Activated naive CD8-positive, alpha-beta T cell treated with anti-CD3 and anti-CD28 coated beads, Interleukin-2, amount 10 ng/mL, durations not matched to agents 7 days and 5 days (primary cell): ENCODE measurements at regions not wholly inside any gene's neighbourhood (a gene's known extent, or its start where the extent isn't known, plus 50 kb on each side); places are given as distances from the start of the nearest gene placed in this dataset.
A peak's percentile ranks its signal among the peaks of the same experiment; 100 is the strongest.
"Not testable (repeated sequence)": the region's sequence is repeated elsewhere in the genome, so short reads cannot be mapped to it uniquely, and the experiment has no call there.

Experiments used
- ATAC-seq: fragments of 150-1000 bp; cut with Tn5 transposase; one replicate; pipeline ENCODE4 v1.10.0; 2021; ENCODE audit warnings: low read depth, moderate library complexity
- POLR2A ChIA-PET: fragments of 350-600 bp; sonication (Branson Sonifier 250); formaldehyde crosslinking; loops from one replicate; lab custom pipeline; 2021; ENCODE audit warnings: antibody characterized with exemption; lab: Charles Lee
- DNase-seq: peaks from one replicate; pipeline ENCODE4 v3.0.0; 2021
- H3K27ac Mint-ChIP-seq: one replicate; pipeline ENCODE4 v1.8.0; 2022; ENCODE audit warnings: mild to moderate bottlenecking, mixed read lengths
- H3K27me3 Mint-ChIP-seq: one replicate; pipeline ENCODE4 v1.8.0; 2022; ENCODE audit warnings: mild to moderate bottlenecking, moderate library complexity, mixed read lengths
- H3K36me3 Mint-ChIP-seq: one replicate; pipeline ENCODE4 v1.8.0; 2021; ENCODE audit warnings: mild to moderate bottlenecking, mixed read lengths
- H3K4me1 Mint-ChIP-seq: one replicate; pipeline ENCODE4 v1.8.0; 2021; ENCODE audit warnings: mixed read lengths
- H3K4me3 Mint-ChIP-seq: one replicate; pipeline ENCODE4 v1.8.0; 2022; ENCODE audit warnings: mild to moderate bottlenecking, moderate library complexity, mixed read lengths
- H3K9me3 Mint-ChIP-seq: one replicate; pipeline ENCODE4 v1.8.0; 2021; ENCODE audit warnings: mixed read lengths

DNA sequence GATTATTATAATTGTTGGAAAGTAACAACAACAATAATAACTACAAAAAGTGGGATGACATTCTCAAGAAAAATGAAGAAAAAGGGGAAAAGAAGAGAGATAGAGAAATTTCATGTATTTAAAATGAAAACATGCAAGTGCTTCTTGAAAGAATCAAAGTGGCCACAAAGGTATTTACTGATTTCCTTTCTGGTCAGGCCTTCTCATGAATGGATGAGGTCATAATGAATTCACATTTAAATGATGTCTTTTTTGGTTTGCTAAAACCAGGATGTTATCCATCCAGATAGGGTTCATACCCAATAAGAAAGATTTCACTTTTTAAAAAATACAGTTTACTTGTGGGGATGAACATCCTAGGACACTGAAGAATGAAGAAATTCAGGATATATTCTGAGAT is 446.4 kb upstream of the PTGER4 start:
- POLR2A ChIA-PET, result no interaction called here
- Mint-ChIP-seq H3K36me3 (peaks cover 3% of the 10 kb centered on the region), H3K4me3 (no peak overlapping the region), H3K27me3 (peaks cover 4% of the 10 kb centered on the region), H3K27ac (no peak overlapping the region), H3K4me1 (peaks cover 6% of the 10 kb centered on the region), H3K9me3 (peaks cover 3% of the 10 kb centered on the region)
- peak; percentile 52 for ATAC-seq
- DNase-seq, result no peak

DNA sequence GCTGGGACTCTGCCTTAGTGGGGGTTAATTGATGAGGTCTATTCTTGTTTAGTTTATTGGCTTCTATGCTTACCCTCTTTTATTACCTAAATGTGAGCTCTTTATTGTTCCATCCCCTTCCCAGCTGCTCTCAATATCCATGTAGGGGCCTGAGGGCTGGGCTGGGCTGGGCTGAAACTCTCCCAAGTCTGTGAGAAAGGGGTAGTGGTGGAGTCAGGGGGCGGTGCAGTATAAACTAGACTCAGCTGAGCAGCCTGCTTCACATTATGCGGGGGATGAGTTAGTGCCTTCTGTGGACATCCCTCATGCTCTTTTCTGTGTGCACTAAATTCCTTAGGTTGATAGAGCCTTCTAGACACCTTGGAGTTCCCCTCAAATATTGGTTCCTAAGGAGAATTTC is 451.8 kb upstream of the PTGER4 start:
- Mint-ChIP-seq H3K27me3 (peaks cover 2% of the 10 kb centered on the region), H3K4me1 (peaks cover 11% of the 10 kb centered on the region), H3K36me3 (peaks cover 4% of the 10 kb centered on the region), H3K4me3 (no peak overlapping the region), H3K27ac (no peak overlapping the region), H3K9me3 (no peaks in the 10 kb centered on the region)
- POLR2A ChIA-PET, result no interaction called here
- DNase-seq (no peak), ATAC-seq (no peak)

- Mint-ChIP-seq H3K4me1 (peaks cover 13% of the 10 kb centered on the region), H3K36me3 (peaks cover 4% of the 10 kb centered on the region), H3K27ac (no peak overlapping the region), H3K9me3 (no peaks in the 10 kb centered on the region), H3K27me3 (peaks cover 2% of the 10 kb centered on the region), H3K4me3 (no peak overlapping the region)
- no peak for ATAC-seq
- POLR2A ChIA-PET, result no interaction called here
- DNase-seq, result no peak
Measured at GRCh38 chr5:40227366-40227765, 452.3 kb upstream of the PTGER4 start.

DNA sequence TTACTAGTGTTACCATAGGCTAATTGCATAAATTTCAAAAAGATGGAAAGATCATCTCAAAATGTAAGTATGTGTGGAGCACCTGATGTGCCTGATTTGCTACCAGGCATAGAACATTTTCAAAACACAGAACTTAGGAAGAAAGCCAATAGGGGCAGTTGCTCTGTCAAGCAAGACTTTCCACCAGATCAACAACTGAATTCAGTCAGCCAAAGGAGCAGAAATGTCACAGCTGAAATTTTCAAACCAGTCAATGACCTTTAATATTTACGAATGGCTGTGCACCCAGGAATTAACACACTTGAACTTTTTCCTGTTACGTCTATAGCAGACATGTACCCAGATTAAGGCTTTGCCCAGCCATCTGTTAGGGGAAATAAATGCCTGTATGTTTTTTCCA is 452.8 kb upstream of the PTGER4 start:
- Mint-ChIP-seq H3K4me3 (no peak overlapping the region), H3K27me3 (peaks cover 2% of the 10 kb centered on the region), H3K4me1 (peaks cover 13% of the 10 kb centered on the region), H3K9me3 (no peaks in the 10 kb centered on the region), H3K27ac (no peak overlapping the region), H3K36me3 (peaks cover 4% of the 10 kb centered on the region)
- no peak for DNase-seq
- ATAC-seq, result no peak
- POLR2A ChIA-PET, result no interaction called here

GRCh38 chr5:40225147-40225546 is 454.6 kb upstream of the PTGER4 start:
- not testable (repeated sequence) for H3K4me3 Mint-ChIP-seq

GRCh38 chr5:40224421-40224820 is 455.3 kb upstream of the PTGER4 start:
- no peak for DNase-seq
- H3K36me3 Mint-ChIP-seq, result peaks cover 4% of the 10 kb centered on the region
- H3K9me3 Mint-ChIP-seq, result peaks cover 9% of the 10 kb centered on the region
- POLR2A ChIA-PET, result no interaction called here
- peak overlapping the region; percentile 42 for H3K4me3 Mint-ChIP-seq
- H3K4me1 Mint-ChIP-seq, result peaks cover 16% of the 10 kb centered on the region
- H3K27me3 Mint-ChIP-seq, result peaks cover 2% of the 10 kb centered on the region
- H3K27ac Mint-ChIP-seq, result no peak overlapping the region
- no peak for ATAC-seq

More at GRCh38 chr5:40225147-40225546, 454.6 kb upstream of the PTGER4 start:
- H3K36me3 Mint-ChIP-seq, H3K27me3 Mint-ChIP-seq, DNase-seq, POLR2A ChIA-PET, H3K27ac Mint-ChIP-seq, H3K9me3 Mint-ChIP-seq, ATAC-seq: not testable (repeated sequence)
- H3K4me1 Mint-ChIP-seq, result peaks cover 16% of the 10 kb centered on the region

DNA sequence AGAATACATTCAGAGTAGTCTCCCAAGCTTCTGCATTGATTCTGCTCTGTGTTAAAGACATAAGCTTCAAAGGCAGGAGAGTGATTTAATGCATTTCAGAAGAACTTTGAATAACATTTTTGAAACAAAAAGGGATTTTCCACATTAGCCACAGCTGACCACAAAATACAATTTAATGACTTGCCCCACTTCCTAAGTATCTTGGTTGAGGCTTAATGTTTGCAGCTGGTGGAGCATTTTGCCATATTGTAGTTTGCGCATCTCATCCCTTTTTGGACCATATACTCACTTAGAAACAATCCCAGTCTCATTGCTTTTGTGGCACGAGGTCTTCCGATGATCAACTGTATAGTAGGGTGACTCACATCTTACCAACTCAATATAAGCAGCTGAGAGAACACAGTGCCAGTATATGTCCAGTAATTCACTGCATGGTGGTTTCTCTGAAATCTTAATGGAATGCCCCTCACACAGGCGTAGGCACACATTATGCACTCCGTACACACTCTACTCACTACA is 455.8 kb upstream of the PTGER4 start:
- peaks cover 4% of the 10 kb centered on the region for H3K36me3 Mint-ChIP-seq
- H3K27me3 Mint-ChIP-seq, result peaks cover 2% of the 10 kb centered on the region
- no peak for DNase-seq
- H3K4me3 Mint-ChIP-seq, result peak overlapping the region; percentile 42
- POLR2A ChIA-PET, result no interaction called here
- H3K27ac Mint-ChIP-seq, result no peak overlapping the region
- peaks cover 16% of the 10 kb centered on the region for H3K4me1 Mint-ChIP-seq
- ATAC-seq, result peak; percentile 54
- peaks cover 11% of the 10 kb centered on the region for H3K9me3 Mint-ChIP-seq

DNA sequence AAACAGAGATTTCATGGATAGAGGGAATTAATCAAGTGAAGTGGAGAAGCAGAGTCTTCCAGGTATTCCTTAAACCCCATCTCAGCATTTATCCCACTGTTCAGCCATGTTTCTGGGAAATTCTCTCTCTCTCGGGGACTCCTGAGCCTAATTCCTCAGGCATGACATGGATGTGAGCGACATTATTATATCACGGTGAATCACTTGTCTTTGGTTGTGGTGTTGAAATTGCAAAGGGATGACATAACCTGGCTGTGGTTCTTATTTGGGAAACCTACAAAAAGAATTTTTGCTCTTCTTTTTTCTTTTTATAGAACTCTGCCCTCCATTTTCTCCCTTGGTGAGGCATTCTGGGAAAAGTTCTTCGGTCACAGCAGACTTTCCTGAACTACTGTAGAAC is 457.9 kb upstream of the PTGER4 start:
- no peak overlapping the region for H3K27ac Mint-ChIP-seq
- POLR2A ChIA-PET, result no interaction called here
- H3K36me3 Mint-ChIP-seq, result peaks cover 8% of the 10 kb centered on the region
- H3K4me3 Mint-ChIP-seq, result no peak overlapping the region
- H3K27me3 Mint-ChIP-seq, result no peaks in the 10 kb centered on the region
- no peak for ATAC-seq
- DNase-seq, result no peak
- H3K9me3 Mint-ChIP-seq, result peaks cover 20% of the 10 kb centered on the region
- peaks cover 21% of the 10 kb centered on the region for H3K4me1 Mint-ChIP-seq

- ATAC-seq, result no peak
- H3K36me3 Mint-ChIP-seq, result peaks cover 8% of the 10 kb centered on the region
Measured at GRCh38 chr5:40221255-40221654, 458.5 kb upstream of the PTGER4 start.

GRCh38 chr5:40220260-40220659 is 459.5 kb upstream of the PTGER4 start:
- H3K27me3 Mint-ChIP-seq, result no peaks in the 10 kb centered on the region
- H3K36me3 Mint-ChIP-seq, result peaks cover 8% of the 10 kb centered on the region
- H3K27ac Mint-ChIP-seq, result no peak overlapping the region
- ATAC-seq (no peak), DNase-seq (no peak)
- H3K4me3 Mint-ChIP-seq, result no peak overlapping the region
- peaks cover 21% of the 10 kb centered on the region for H3K4me1 Mint-ChIP-seq
- H3K9me3 Mint-ChIP-seq, result peaks cover 20% of the 10 kb centered on the region
- POLR2A ChIA-PET, result interaction anchor here (0.6 kb wide), 1 partner anchor 624 kb away, joined by 4 read pairs; no protein-coding TSS in a partner anchor

More at GRCh38 chr5:40221255-40221654, 458.5 kb upstream of the PTGER4 start:
- Mint-ChIP-seq H3K4me3 (no peak overlapping the region), H3K4me1 (peaks cover 21% of the 10 kb centered on the region), H3K9me3 (peaks cover 20% of the 10 kb centered on the region), H3K27me3 (no peaks in the 10 kb centered on the region), H3K27ac (no peak overlapping the region)
- POLR2A ChIA-PET, result no interaction called here
- no peak for DNase-seq

- Mint-ChIP-seq H3K9me3 (peaks cover 20% of the 10 kb centered on the region), H3K27me3 (no peaks in the 10 kb centered on the region), H3K27ac (no peak overlapping the region), H3K4me1 (peaks cover 7% of the 10 kb centered on the region), H3K36me3 (peaks cover 4% of the 10 kb centered on the region), H3K4me3 (no peak overlapping the region)
- POLR2A ChIA-PET, result no interaction called here
- ATAC-seq (no peak), DNase-seq (no peak)
Measured at GRCh38 chr5:40217553-40217952, 462.2 kb upstream of the PTGER4 start.

DNA sequence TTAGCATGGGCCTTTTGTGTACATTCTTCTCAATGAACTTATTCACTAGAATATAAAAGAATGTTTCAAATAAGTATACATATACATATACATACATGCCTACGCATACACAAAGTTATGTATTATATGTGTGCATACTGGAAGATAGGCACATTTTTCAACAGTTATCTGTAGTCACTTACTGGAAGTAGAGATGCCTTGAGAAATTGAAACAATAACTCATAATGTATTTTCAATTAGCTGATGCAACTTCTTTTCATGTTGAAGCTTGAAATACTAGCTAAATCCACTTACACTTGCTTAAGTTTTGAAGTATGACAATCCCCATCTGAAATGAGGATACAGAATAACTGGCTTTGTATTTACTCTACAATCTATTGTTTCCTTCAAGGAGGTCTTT is 469.0 kb upstream of the PTGER4 start:
- DNase-seq (no peak), ATAC-seq (no peak)
- peaks cover 3% of the 10 kb centered on the region for H3K9me3 Mint-ChIP-seq
- POLR2A ChIA-PET, result no interaction called here
- peaks cover 2% of the 10 kb centered on the region for H3K4me1 Mint-ChIP-seq
- no peaks in the 10 kb centered on the region for H3K27me3 Mint-ChIP-seq
- no peak overlapping the region for H3K27ac Mint-ChIP-seq
- H3K36me3 Mint-ChIP-seq, result peaks cover 5% of the 10 kb centered on the region
- H3K4me3 Mint-ChIP-seq, result no peak overlapping the region

DNA sequence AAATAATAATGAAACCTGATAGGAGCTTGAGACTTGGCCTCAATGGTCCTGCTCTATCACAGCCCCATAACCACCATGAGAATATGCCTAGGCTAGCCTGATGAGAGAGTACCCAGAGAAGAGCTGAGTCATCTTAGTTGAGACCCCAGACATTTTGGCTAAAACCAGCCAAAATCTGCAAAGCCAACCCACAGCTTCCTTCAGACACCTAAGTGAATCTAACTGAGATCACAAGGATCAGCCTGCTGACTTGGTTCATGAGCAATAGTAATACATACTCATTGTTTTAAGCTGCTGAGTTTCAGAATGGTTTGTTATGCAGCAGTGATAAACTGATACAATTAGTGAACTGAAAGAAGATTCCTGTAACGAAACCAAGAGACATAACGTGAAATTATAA is 473.7 kb upstream of the PTGER4 start:
- DNase-seq, result no peak
- H3K4me1 Mint-ChIP-seq, result peaks cover 2% of the 10 kb centered on the region
- no peak overlapping the region for H3K4me3 Mint-ChIP-seq
- H3K27me3 Mint-ChIP-seq, result no peaks in the 10 kb centered on the region
- peaks cover 4% of the 10 kb centered on the region for H3K9me3 Mint-ChIP-seq
- no peak overlapping the region for H3K27ac Mint-ChIP-seq
- no peak for ATAC-seq
- peaks cover 3% of the 10 kb centered on the region for H3K36me3 Mint-ChIP-seq
- POLR2A ChIA-PET, result interaction anchor here (1.3 kb wide), 1 partner anchor 474 kb away, joined by 3 read pairs; the partner anchor contains the start of gene PTGER4

DNA sequence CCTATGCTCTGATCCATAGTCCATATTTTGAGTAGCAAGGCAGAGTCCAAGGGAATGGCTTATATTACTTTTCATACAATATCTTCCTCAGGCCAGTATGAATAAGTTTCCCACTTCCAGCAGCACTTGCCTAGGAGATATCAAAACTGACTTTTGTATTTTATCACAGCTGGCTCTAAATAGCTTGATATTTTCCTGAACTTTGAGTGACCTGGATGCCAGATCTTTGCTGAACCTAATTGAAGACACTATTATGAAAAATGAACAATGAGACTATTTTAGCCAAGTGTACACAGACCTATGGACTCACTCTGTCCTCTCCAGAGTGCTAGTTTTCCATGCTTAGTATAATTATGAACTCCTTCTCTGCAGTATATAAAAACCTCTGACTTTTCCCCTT is 475.6 kb upstream of the PTGER4 start:
- Mint-ChIP-seq H3K4me1 (peaks cover 2% of the 10 kb centered on the region), H3K36me3 (peaks cover 5% of the 10 kb centered on the region), H3K27me3 (no peaks in the 10 kb centered on the region), H3K9me3 (peaks cover 7% of the 10 kb centered on the region), H3K27ac (no peak overlapping the region), H3K4me3 (no peak overlapping the region)
- DNase-seq (no peak), ATAC-seq (no peak)
- POLR2A ChIA-PET, result no interaction called here
